H9 (cell line): ENCODE measurements at regions not wholly inside any gene's neighbourhood (a gene's known extent, or its start where the extent isn't known, plus 50 kb on each side); places are given as distances from the start of the nearest gene placed in this dataset.

Experiments used
- DNase-seq: peaks from one replicate; pipeline ENCODE4 v3.0.0-alpha.2; 2017
- H2AFZ ChIP-seq: one replicate; pipeline ENCODE4 v1.6.1; 2013; ENCODE audit warnings: mild to moderate bottlenecking, low read length, control low read depth, moderate library complexity
- H2AK5ac ChIP-seq: 2 replicates; pipeline ENCODE4 v1.6.1; 2013; ENCODE audit warnings: low read length, control low read depth, mixed read lengths; ENCODE audit not compliant: insufficient read length
- H2BK120ac ChIP-seq: one replicate; pipeline ENCODE4 v1.6.1; 2013; ENCODE audit warnings: low read depth, mild to moderate bottlenecking, low read length, control low read depth, inconsistent platforms; ENCODE audit not compliant: poor library complexity, severe bottlenecking
- H2BK12ac ChIP-seq: 2 replicates; pipeline ENCODE4 v1.6.1; 2013; ENCODE audit warnings: low read length, control low read depth, mixed read lengths, low read depth; ENCODE audit not compliant: insufficient read length
- H2BK15ac ChIP-seq: 2 replicates; pipeline ENCODE4 v1.6.1; 2013; ENCODE audit warnings: low read depth, low read length, control low read depth
- H2BK20ac ChIP-seq: one replicate; pipeline ENCODE4 v1.6.1; 2013; ENCODE audit warnings: low read depth, mild to moderate bottlenecking, low read length, control low read depth, inconsistent platforms; ENCODE audit not compliant: poor library complexity, severe bottlenecking
- H2BK5ac ChIP-seq: 2 replicates; pipeline ENCODE4 v1.6.1; 2013; ENCODE audit warnings: low read length, control low read depth, mixed read lengths; ENCODE audit not compliant: insufficient read length
- H3K14ac ChIP-seq: 2 replicates; pipeline ENCODE4 v1.6.1; 2013; ENCODE audit warnings: low read length, control low read depth; ENCODE audit not compliant: insufficient read depth
- H3K18ac ChIP-seq: 2 replicates; pipeline ENCODE4 v1.6.1; 2013; ENCODE audit warnings: low read depth, mild to moderate bottlenecking, mixed read lengths, low read length, control low read depth; ENCODE audit not compliant: insufficient read length
- H3K23ac ChIP-seq: 2 replicates; pipeline ENCODE4 v1.6.1; 2013; ENCODE audit warnings: low read length, control low read depth, mixed read lengths, low read depth; ENCODE audit not compliant: insufficient read length
- H3K23me2 ChIP-seq: 2 replicates; pipeline ENCODE4 v1.6.1; 2013; ENCODE audit warnings: low read depth, mild to moderate bottlenecking, mixed read lengths, low read length, control low read depth; ENCODE audit not compliant: insufficient read length, poor library complexity, severe bottlenecking
- H3K27ac ChIP-seq: 2 replicates; pipeline ENCODE4 v1.5.1; 2013; ENCODE audit warnings: low read length, control low read depth, mixed read lengths, low read depth; ENCODE audit not compliant: insufficient read length
- H3K27me3 ChIP-seq: 2 replicates; pipeline ENCODE4 v1.6.1; 2013; ENCODE audit warnings: low read length, control low read depth, inconsistent platforms; ENCODE audit not compliant: insufficient read depth
- H3K4ac ChIP-seq: 2 replicates; pipeline ENCODE4 v1.6.1; 2013; ENCODE audit warnings: low read depth, mild to moderate bottlenecking, control low read depth, inconsistent platforms, low read length, moderate library complexity
- H3K4me1 ChIP-seq: 2 replicates; pipeline ENCODE4 v1.6.1; 2013; ENCODE audit warnings: low read length, control low read depth, inconsistent platforms; ENCODE audit not compliant: insufficient read depth
- H3K4me2 ChIP-seq: 2 replicates; pipeline ENCODE4 v1.6.1; 2013; ENCODE audit warnings: low read length, control low read depth, mixed read lengths; ENCODE audit not compliant: insufficient read length, insufficient read depth
- H3K56ac ChIP-seq: 2 replicates; pipeline ENCODE4 v1.6.1; 2013; ENCODE audit warnings: low read depth, mild to moderate bottlenecking, mixed read lengths, low read length, control low read depth; ENCODE audit not compliant: insufficient read length
- H3K79me1 ChIP-seq: 2 replicates; pipeline ENCODE4 v1.6.1; 2013; ENCODE audit warnings: low read depth, mild to moderate bottlenecking, moderate library complexity, low read length, control low read depth, inconsistent platforms; ENCODE audit not compliant: insufficient read depth, poor library complexity, severe bottlenecking
- H3K79me2 ChIP-seq: 2 replicates; pipeline ENCODE4 v1.6.1; 2013; ENCODE audit warnings: low read length, control low read depth, inconsistent platforms; ENCODE audit not compliant: insufficient read depth
- H3K9ac ChIP-seq: 2 replicates; pipeline ENCODE4 v1.6.1; 2013; ENCODE audit warnings: low read length, control low read depth, mixed read lengths; ENCODE audit not compliant: insufficient read length; ENCODE audit errors: extremely low read depth
- H3K9me3 ChIP-seq: one replicate; pipeline ENCODE4 v1.6.1; 2013; ENCODE audit warnings: low read depth, low read length, inconsistent platforms; ENCODE audit not compliant: control insufficient read depth
- H3T11ph ChIP-seq: one replicate; pipeline ENCODE4 v1.6.1; 2013; ENCODE audit warnings: mild to moderate bottlenecking, low read length, control low read depth, inconsistent platforms
- H4K20me1 ChIP-seq: one replicate; pipeline ENCODE4 v1.6.1; 2013; ENCODE audit not compliant: control insufficient read depth, insufficient read length, insufficient read depth
- H4K5ac ChIP-seq: 2 replicates; pipeline ENCODE4 v1.6.1; 2013; ENCODE audit warnings: low read depth, mild to moderate bottlenecking, mixed read lengths, low read length, control low read depth; ENCODE audit not compliant: insufficient read length
- H4K8ac ChIP-seq: replicated peaks from 2 replicates; pipeline ENCODE4 v1.6.1; 2013; ENCODE audit warnings: low read length, control low read depth, mixed read lengths, low read depth; ENCODE audit not compliant: insufficient read length
- H4K91ac ChIP-seq: 2 replicates; pipeline ENCODE4 v1.6.1; 2013; ENCODE audit warnings: low read depth, mild to moderate bottlenecking, moderate library complexity, mixed read lengths, low read length, control low read depth; ENCODE audit not compliant: insufficient read length
- H3K27ac Mint-ChIP-seq, 3 experiments: 2 replicates in 2 of 3; 3 replicates in 1 of 3; pipeline ENCODE4 v1.8.0; 2020 to 2021; ENCODE audit warnings: mixed read lengths in 3 of 3, mild to moderate bottlenecking in 1 of 3, moderate library complexity in 1 of 3
- H3K27me3 Mint-ChIP-seq: 2 replicates; pipeline ENCODE4 v1.8.0; 2021; ENCODE audit warnings: low read depth, mild to moderate bottlenecking, moderate library complexity, mixed read lengths
- H3K36me3 Mint-ChIP-seq, 3 experiments: 2 replicates in 2 of 3; 3 replicates in 1 of 3; pipeline ENCODE4 v1.8.0; 2020 to 2021; ENCODE audit warnings: low read depth in 3 of 3, mixed read lengths in 3 of 3; ENCODE audit not compliant: insufficient read depth in 1 of 3
- H3K4me1 Mint-ChIP-seq, 2 experiments: 2 replicates each; pipeline ENCODE4 v1.8.0; 2020; ENCODE audit warnings: mixed read lengths in 2 of 2
- H3K4me3 Mint-ChIP-seq, 2 experiments: 2 replicates in 1 of 2; 3 replicates in 1 of 2; pipeline ENCODE4 v1.8.0; 2020 to 2021; ENCODE audit warnings: mild to moderate bottlenecking in 2 of 2, mixed read lengths in 2 of 2, moderate library complexity in 1 of 2
- H3K9me3 Mint-ChIP-seq, 2 experiments: 2 replicates in 1 of 2; 3 replicates in 1 of 2; pipeline ENCODE4 v1.8.0; 2020; ENCODE audit warnings: mild to moderate bottlenecking in 2 of 2, mixed read lengths in 2 of 2, moderate library complexity in 1 of 2
- CTCF ChIP-seq: fragments of 200-600 bp; sonication (generic); conservative IDR thresholded peaks from 3 replicates; pipeline ENCODE4 v1.8.0; 2021; ENCODE audit warnings: antibody characterized with exemption, mild to moderate bottlenecking
- WGBS: extraction: QIAGEN DNeasy Blood & Tissue Kit; methylation state at CpG from one replicate; pipeline ENCODE4 v1.1.7; 2013; ENCODE audit warnings: missing lambda C conversion rate, low lambda C conversion rate, mixed read lengths; ENCODE audit not compliant: insufficient read length; ENCODE audit errors: extremely low coverage; 5-methylcytosine and 5-hydroxymethylcytosine counted together

GRCh38 chr11:25436326-25436725, 895.6 kb upstream of the ANO3 start:
- H2AK5ac ChIP-seq = no peak overlapping the region
- no peak overlapping the region for H3K4ac ChIP-seq
- no peak overlapping the region for H4K91ac ChIP-seq
- Mint-ChIP-seq H3K27me3 (no peaks in the 10 kb centered on the region), H3K9me3 (no peaks in the 10 kb centered on the region), H3K4me3 (no peak overlapping the region), H3K27ac (no peak overlapping the region), H3K4me1 (no peaks in the 10 kb centered on the region), H3K36me3 (no peaks in the 10 kb centered on the region)
- H3K23ac ChIP-seq = no peak overlapping the region
- H2BK15ac ChIP-seq = no peak overlapping the region
- H3K23me2 ChIP-seq = no peaks in the 10 kb centered on the region
- no peaks in the 10 kb centered on the region for H3K79me2 ChIP-seq
- H2BK20ac ChIP-seq = no peak overlapping the region
- H3K79me1 ChIP-seq = no peaks in the 10 kb centered on the region
- no peak overlapping the region for H3K56ac ChIP-seq
- no peaks in the 10 kb centered on the region for H4K20me1 ChIP-seq
- WGBS = no CpG with 5 or more reads among the region's 2 CpGs
- no peaks in the 10 kb centered on the region for H3K4me1 ChIP-seq
- H2BK12ac ChIP-seq = no peak overlapping the region
- H4K8ac ChIP-seq = no peak overlapping the region
- no peak for TF ChIP-seq CTCF
- no peak overlapping the region for H3K18ac ChIP-seq
- no peak overlapping the region for H3T11ph ChIP-seq
- no peak overlapping the region for H2BK5ac ChIP-seq
- no peaks in the 10 kb centered on the region for H3K9me3 ChIP-seq
- H3K27me3 ChIP-seq = no peaks in the 10 kb centered on the region
- H3K9ac ChIP-seq = no peak overlapping the region
- no peak overlapping the region for H3K27ac ChIP-seq
- H2BK120ac ChIP-seq = no peak overlapping the region
- no peak overlapping the region for H2AFZ ChIP-seq
- H4K5ac ChIP-seq = no peak overlapping the region
- H3K4me2 ChIP-seq = no peak overlapping the region
- H3K14ac ChIP-seq = no peak overlapping the region
- no peak for DNase-seq
